SH-SY5Y (cell line): ENCODE measurements at regions not wholly inside any gene's neighbourhood (a gene's known extent, or its start where the extent isn't known, plus 50 kb on each side); places are given as distances from the start of the nearest gene placed in this dataset.

Experiments
- GATA2 ChIP-seq: IDR thresholded peaks from 2 replicates; pipeline ENCODE4 v1.6.1; 2011; ENCODE audit warnings: mild to moderate bottlenecking, low read depth, low read length
- GATA3 ChIP-seq: IDR thresholded peaks from 2 replicates; pipeline ENCODE4 v1.6.1; 2011; ENCODE audit warnings: low read depth, mild to moderate bottlenecking, low read length, moderate library complexity

GRCh38 chr20:17856024-17856564 is 112.5 kb downstream of the SNX5 start:
- TF ChIP-seq GATA2 (no peak), GATA3 (no peak)

- TF ChIP-seq GATA3: no peak
Observed at GRCh38 chr20:17854307-17854903, 114.2 kb downstream of the SNX5 start.

DNA sequence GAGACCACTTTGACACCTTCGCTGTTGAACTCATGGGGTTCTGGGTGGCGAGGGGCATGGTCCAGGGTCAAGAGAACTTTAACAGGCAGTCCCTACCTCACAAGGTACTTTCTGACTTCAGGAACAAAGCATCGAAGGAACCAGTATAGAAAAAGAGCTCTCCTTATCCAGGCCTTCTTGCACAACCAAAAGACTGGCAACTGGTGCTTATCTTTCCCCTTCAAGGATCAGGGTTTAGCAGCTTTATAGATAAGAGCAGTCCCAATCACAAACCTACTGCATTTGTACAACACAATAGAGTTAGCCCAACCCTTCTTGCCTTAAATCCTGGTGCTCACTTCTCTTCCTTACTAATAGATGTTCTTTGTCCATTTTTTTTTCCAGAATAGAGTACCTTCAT is 116.3 kb downstream of the SNX5 start:
- TF ChIP-seq GATA2 (no peak), GATA3 (no peak)

GRCh38 chr20:17850684-17851026 is 117.9 kb downstream of the SNX5 start:
- no peak for TF ChIP-seq GATA3
- TF ChIP-seq GATA2: no peak

DNA sequence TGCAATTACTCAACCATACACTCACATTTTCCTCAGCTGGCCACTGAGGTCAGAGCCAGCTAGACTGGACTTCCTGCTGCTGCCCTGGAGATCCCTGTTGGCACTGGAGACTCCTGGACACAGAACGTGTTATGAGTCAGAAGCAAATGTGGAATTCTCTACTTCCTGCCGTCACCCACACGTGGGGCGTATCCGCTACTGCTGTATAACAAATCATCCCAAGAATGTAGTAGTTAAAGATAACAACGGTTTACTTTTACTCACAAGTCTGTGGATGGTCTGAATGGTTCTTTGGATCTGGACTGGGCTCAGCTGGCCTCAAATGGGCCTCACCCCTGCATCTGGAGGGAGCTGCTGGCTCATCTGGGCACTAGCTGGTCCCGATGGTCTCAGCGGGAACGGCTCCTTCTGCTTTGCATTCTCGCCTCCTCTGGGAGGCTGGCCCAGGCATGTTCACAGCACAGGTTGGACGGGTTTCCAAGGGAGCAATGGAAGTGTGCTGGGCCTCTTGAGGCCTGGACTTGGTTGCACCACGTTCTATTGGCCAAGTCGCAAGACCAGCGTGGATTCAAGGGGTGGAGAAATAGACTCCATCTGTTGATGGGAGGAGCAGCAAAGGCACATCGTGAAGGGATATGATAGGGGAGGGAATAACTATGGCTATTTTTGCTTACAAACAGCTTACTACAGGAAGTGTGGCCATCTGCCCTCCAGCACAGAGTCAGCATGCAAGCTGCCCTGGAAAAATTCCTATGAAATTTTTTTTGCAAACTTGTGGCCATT is 118.5 kb downstream of the SNX5 start:
- TF ChIP-seq GATA2: no peak
- TF ChIP-seq GATA3: no peak

DNA sequence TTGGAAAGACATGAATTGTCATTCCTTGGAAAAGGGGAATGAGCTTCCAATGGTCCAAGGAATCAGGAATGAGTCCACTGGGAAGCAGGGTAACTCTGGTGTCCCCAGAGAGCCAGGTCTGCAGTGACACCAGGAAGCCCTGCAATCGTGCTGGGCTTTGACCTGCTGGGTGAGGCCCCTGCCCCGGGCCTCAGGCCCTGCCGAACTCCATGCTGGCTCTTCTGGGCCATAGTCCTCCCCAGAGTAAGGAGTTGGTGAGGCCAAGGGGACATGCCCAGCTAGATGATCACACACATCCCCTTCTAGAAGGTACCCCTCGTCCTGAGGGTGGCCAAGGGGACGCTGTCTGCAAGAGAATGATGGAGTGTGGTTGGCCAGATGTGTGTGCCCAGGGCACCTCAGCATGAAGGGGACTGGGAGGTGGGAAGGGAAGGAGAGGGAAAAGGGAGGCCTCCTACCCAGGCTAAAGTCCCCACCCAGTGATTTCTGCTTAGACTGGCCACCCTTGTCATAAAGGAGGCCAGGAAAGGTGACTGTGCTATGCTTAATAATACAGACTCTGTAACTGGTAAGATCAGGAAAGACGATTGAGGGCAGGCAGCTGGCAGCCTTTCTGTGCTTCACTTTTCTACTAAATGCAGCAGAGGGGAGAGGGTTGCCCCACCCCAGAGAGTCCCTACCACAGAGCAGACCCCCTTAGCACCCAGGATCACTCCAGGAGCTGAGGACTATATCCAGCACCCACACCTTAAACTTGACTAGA is 119.3 kb downstream of the SNX5 start:
- TF ChIP-seq GATA2 (no peak), GATA3 (no peak)

GRCh38 chr20:17848249-17849048 is 120.1 kb downstream of the SNX5 start:
- TF ChIP-seq GATA3: no peak
- no peak for TF ChIP-seq GATA2

DNA sequence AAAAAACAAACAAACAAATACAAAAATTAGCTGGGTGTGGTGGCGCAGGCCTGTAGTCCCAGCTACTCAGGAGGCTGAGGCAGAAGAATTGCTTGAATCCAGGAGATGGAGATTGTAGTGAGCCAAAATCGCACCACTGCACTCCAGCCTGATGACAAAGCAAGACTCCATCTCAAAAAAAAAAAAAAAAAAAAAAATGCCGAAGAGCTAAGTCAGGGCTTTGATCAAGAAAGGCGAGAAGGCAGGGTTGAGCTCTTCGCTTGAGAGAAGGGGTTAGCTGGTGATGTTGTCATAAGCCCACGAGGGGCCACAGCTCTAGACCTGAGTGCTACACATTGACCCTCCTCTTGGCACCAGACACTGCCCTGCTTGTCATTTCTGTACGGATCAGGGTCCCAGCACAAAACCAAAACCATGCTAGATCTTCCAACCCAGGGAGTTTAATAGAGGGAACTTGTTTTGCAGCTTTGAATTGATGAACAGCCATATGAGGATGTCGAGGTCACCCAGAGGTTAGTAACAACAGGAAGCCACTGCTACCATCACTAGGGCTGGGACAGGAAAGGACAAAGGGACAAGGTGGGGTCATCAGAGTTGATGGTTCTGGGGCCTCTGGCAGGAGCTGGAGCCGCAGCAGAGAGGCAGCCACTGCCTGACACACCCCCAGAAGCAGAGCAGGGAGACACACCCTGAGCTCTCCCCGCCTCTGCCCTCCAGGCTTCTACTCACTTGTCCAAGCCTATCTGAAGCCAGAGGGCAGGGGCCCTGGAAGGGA is 122.7 kb downstream of the SNX5 start:
- TF ChIP-seq GATA3 (no peak), GATA2 (no peak)

GRCh38 chr20:17844549-17845298 is 123.9 kb downstream of the SNX5 start:
- TF ChIP-seq GATA2 (no peak), GATA3 (no peak)

DNA sequence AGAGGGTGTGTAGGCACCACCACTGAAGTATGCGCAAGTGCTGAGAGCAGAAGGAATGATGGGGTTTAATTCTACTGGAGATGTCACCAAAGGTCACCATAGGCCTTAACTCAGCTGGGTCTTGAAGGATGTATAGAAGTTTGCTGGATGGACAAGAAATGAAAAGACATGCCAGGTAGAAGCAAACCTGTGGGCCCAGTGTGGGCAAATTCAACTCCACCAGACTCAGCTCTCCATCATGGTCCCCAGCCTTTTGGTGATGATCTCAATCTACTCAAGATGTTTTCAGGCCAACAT is 124.5 kb downstream of the SNX5 start:
- TF ChIP-seq GATA2 (no peak), GATA3 (no peak)

- TF ChIP-seq GATA2: no peak
- no peak for TF ChIP-seq GATA3
Observed at GRCh38 chr20:17843246-17844132, 125.1 kb downstream of the SNX5 start.

DNA sequence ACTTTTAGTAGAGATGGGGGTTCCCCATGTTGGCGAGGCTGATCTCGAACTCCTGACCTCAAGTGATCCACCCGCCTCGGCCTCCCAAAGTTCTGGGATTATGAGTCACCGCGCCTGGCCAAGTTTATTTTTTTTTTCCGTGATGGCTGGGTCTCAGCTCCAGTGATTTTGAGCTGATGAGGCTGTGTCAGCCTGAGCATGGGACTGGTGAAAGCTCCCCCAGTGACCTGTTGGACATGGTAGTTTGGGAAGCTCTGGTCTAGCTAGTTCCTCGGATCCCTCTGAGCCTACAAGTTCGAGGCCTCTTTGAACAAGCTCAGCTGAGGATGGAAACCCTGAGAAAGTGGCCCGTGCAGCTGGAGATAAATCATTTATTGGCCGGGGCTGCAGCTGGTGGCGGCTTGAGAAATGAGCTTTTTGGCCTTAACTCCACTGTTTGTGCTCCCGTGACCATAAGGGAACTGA is 126.8 kb downstream of the SNX5 start:
- TF ChIP-seq GATA3 (no peak), GATA2 (no peak)
